GM23248 (cell line): ENCODE measurements at regions not wholly inside any gene's neighbourhood (a gene's known extent, or its start where the extent isn't known, plus 50 kb on each side); places are given as distances from the start of the nearest gene placed in this dataset.

Experiments
- DNase-seq: peaks from one replicate; pipeline ENCODE4 v3.0.0-alpha.2; 2015
- H2AFZ ChIP-seq: fragments of 200-600 bp; sonication (generic); 2 replicates; pipeline ENCODE4 v1.6.1; 2016; ENCODE audit warnings: antibody characterized with exemption
- H3F3A ChIP-seq: fragments of 200-600 bp; sonication (generic); 2 replicates; pipeline ENCODE4 v1.6.1; 2016; ENCODE audit warnings: mild to moderate bottlenecking, antibody characterized with exemption, mixed run types; ENCODE audit not compliant: insufficient read depth
- H3K27ac ChIP-seq: fragments of 200-600 bp; sonication (generic); 2 replicates; pipeline ENCODE4 v1.5.1; 2016; ENCODE audit warnings: mild to moderate bottlenecking
- H3K27me3 ChIP-seq: fragments of 200-600 bp; sonication (generic); replicated peaks from 2 replicates; pipeline ENCODE4 v1.6.1; 2016; ENCODE audit warnings: mild to moderate bottlenecking; ENCODE audit not compliant: insufficient read depth
- H3K36me3 ChIP-seq: fragments of 200-600 bp; sonication (generic); 2 replicates; pipeline ENCODE4 v1.6.1; 2016; ENCODE audit warnings: low read depth, mild to moderate bottlenecking
- H3K4me1 ChIP-seq: fragments of 200-600 bp; sonication (generic); 2 replicates; pipeline ENCODE4 v1.6.1; 2016; ENCODE audit warnings: mild to moderate bottlenecking; ENCODE audit not compliant: insufficient read depth
- H3K4me2 ChIP-seq: fragments of 200-600 bp; sonication (generic); one replicate; pipeline ENCODE4 v1.6.1; 2016; ENCODE audit warnings: mild to moderate bottlenecking; ENCODE audit not compliant: unreplicated experiment
- H3K4me3 ChIP-seq: fragments of 200-600 bp; sonication (generic); 2 replicates; pipeline ENCODE4 v1.5.1; 2016; ENCODE audit warnings: mild to moderate bottlenecking
- H3K79me2 ChIP-seq: fragments of 200-600 bp; sonication (generic); 2 replicates; pipeline ENCODE4 v1.6.1; 2016; ENCODE audit warnings: mild to moderate bottlenecking; ENCODE audit not compliant: insufficient read depth
- H3K9ac ChIP-seq: fragments of 200-600 bp; sonication (generic); 2 replicates; pipeline ENCODE4 v1.6.1; 2016; ENCODE audit warnings: mild to moderate bottlenecking
- H3K9me2 ChIP-seq: fragments of 200-600 bp; sonication (generic); 2 replicates; pipeline ENCODE4 v1.6.1; 2016; ENCODE audit warnings: mixed run types, mild to moderate bottlenecking, moderate library complexity; ENCODE audit not compliant: insufficient read depth
- H3K9me3 ChIP-seq: fragments of 200-600 bp; sonication (generic); one replicate; pipeline ENCODE4 v1.6.1; 2017; ENCODE audit warnings: low read depth
- H4K20me1 ChIP-seq: fragments of 200-600 bp; sonication (generic); 2 replicates; pipeline ENCODE4 v1.6.0; 2016; ENCODE audit not compliant: insufficient read depth
- EZH2 ChIP-seq: fragments of 200-600 bp; sonication (generic); IDR thresholded peaks from 2 replicates; pipeline ENCODE4 v1.6.1; 2018; ENCODE audit warnings: antibody characterized with exemption, mild to moderate bottlenecking; ENCODE audit not compliant: insufficient read depth, poor library complexity, severe bottlenecking
- EZH2phosphoT487 ChIP-seq: fragments of 200-600 bp; sonication (generic); IDR thresholded peaks from 2 replicates; pipeline ENCODE4 v1.6.1; 2018; ENCODE audit warnings: antibody characterized with exemption, moderate library complexity, mild to moderate bottlenecking, low read depth; ENCODE audit not compliant: insufficient read depth
- WGBS, 2 experiments: methylation state at CpG; one replicate each; pipeline ENCODE4 v1.1.6; 2015 to 2017; ENCODE audit warnings: low lambda C conversion rate in 2 of 2, low coverage in 1 of 2; ENCODE audit errors: missing lambda C conversion rate in 2 of 2; 5-methylcytosine and 5-hydroxymethylcytosine counted together
- in situ Hi-C: fragments of 300-500 bp; cut with MboI; formaldehyde crosslinking; loops from 2 replicates; pipeline ENCODE4 v1.15.0; 2020

DNA sequence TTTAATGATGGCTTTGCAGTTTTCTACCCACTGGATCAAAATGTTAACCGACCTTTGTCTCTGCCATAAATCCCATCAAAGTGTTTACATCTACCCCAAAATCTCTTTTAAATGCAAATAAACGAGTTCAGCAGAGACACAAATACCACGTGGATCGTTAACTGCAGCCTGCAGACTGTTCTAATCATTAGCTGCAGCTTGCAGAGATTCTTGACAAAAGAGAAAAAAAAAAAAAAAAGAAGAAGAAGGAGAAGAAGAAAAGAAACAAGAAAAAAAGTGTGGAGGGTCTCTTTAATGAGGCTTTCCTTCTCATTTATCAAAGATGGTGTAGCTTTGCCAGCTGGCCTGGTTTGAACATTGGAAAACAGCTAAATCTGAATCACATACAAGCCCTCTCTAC is 275.7 kb downstream of the NEDD1 start:
- H3F3A ChIP-seq, result no peaks in the 10 kb centered on the region

GRCh38 chr12:97184127-97184773 is 277.2 kb downstream of the NEDD1 start:
- no peaks in the 10 kb centered on the region for H3K4me1 ChIP-seq
- H3K9ac ChIP-seq, result no peak overlapping the region
- TF ChIP-seq EZH2, result no peak
- TF ChIP-seq EZH2phosphoT487, result no peak
- 35 to 44% methylated on average over 3 of the region's 3 CpGs for WGBS, 2 experiments
- no peak for DNase-seq
- no peaks in the 10 kb centered on the region for H3K79me2 ChIP-seq
- in situ Hi-C loops, result no loop called here
- no peak overlapping the region for H3K4me3 ChIP-seq
- H3K9me2 ChIP-seq, result no peaks in the 10 kb centered on the region
- H3K36me3 ChIP-seq, result no peaks in the 10 kb centered on the region
- no peaks in the 10 kb centered on the region for H3K9me3 ChIP-seq
- no peak overlapping the region for H2AFZ ChIP-seq
- H3F3A ChIP-seq, result no peaks in the 10 kb centered on the region
- no peaks in the 10 kb centered on the region for H4K20me1 ChIP-seq
- H3K4me2 ChIP-seq, result no peak overlapping the region
- H3K27me3 ChIP-seq, result no peaks in the 10 kb centered on the region
- no peak overlapping the region for H3K27ac ChIP-seq

More for the DNA sequence above, 275.7 kb downstream of the NEDD1 start:
- Histone ChIP-seq H4K20me1 (no peaks in the 10 kb centered on the region), H3K4me1 (no peaks in the 10 kb centered on the region), H3K4me3 (no peak overlapping the region), H3K27ac (no peak overlapping the region), H2AFZ (no peak overlapping the region), H3K4me2 (no peak overlapping the region), H3K9me2 (no peaks in the 10 kb centered on the region), H3K9ac (no peak overlapping the region), H3K27me3 (no peaks in the 10 kb centered on the region), H3K36me3 (no peaks in the 10 kb centered on the region), H3K79me2 (no peaks in the 10 kb centered on the region), H3K9me3 (no peaks in the 10 kb centered on the region)
- in situ Hi-C loops, result no loop called here
- DNase-seq, result no peak
- 0 to 5% methylated on average over 4 of the region's 4 CpGs for WGBS, 2 experiments
- TF ChIP-seq EZH2, result no peak

GRCh38 chr12:97185567-97185966 is 277.0 kb upstream of the RMST start:
- TF ChIP-seq EZH2phosphoT487 (no peak), EZH2 (no peak)
- H3K9ac ChIP-seq, result no peak overlapping the region
- no peak overlapping the region for H3K4me3 ChIP-seq
- no peak overlapping the region for H3K4me2 ChIP-seq
- no peaks in the 10 kb centered on the region for H3K4me1 ChIP-seq
- H3K36me3 ChIP-seq, result no peaks in the 10 kb centered on the region
- no peaks in the 10 kb centered on the region for H3K9me3 ChIP-seq
- no peak for DNase-seq
- H4K20me1 ChIP-seq, result no peaks in the 10 kb centered on the region
- in situ Hi-C loops, result no loop called here
- no peaks in the 10 kb centered on the region for H3K27me3 ChIP-seq
- H3K9me2 ChIP-seq, result no peaks in the 10 kb centered on the region
- H3F3A ChIP-seq, result no peaks in the 10 kb centered on the region
- 35 to 37% methylated on average over 4 of the region's 4 CpGs for WGBS, 2 experiments
- no peak overlapping the region for H2AFZ ChIP-seq
- no peak overlapping the region for H3K27ac ChIP-seq
- H3K79me2 ChIP-seq, result no peaks in the 10 kb centered on the region

DNA sequence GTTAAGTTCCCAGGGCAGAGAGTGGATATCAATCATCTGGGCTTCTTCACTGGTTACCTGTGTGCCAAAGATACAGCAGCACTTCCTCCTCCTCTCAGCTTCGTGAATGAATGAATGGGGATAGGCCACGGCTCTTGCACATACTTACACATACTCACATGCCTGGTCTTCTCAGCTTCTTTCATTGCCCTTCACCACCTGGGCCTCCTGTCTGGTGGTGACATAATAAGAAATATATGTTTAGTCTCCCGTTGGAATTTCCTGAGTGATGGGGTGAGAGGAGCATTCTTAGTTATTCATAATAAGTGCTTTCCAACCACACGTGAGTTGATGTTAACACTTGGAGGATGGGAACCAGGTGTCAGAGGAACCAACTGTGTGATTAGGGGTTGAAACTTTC is 268.1 kb upstream of the RMST start:
- H2AFZ ChIP-seq, result no peak overlapping the region

GRCh38 chr12:97200181-97200580 is 262.4 kb upstream of the RMST start:
- Histone ChIP-seq H3K79me2 (no peaks in the 10 kb centered on the region), H3K27ac (no peak overlapping the region), H3K4me3 (no peak overlapping the region), H2AFZ (no peak overlapping the region), H3K4me1 (no peaks in the 10 kb centered on the region), H4K20me1 (no peaks in the 10 kb centered on the region), H3F3A (no peaks in the 10 kb centered on the region), H3K27me3 (no peaks in the 10 kb centered on the region), H3K9me2 (no peaks in the 10 kb centered on the region), H3K4me2 (no peak overlapping the region), H3K36me3 (no peaks in the 10 kb centered on the region), H3K9ac (no peak overlapping the region), H3K9me3 (no peaks in the 10 kb centered on the region)
- 3 to 4% methylated on average over 5 of the region's 5 CpGs for WGBS, 2 experiments
- no peak for DNase-seq
- in situ Hi-C loops, result no loop called here
- TF ChIP-seq EZH2phosphoT487, result no peak
- TF ChIP-seq EZH2, result no peak

More for the DNA sequence above, 268.1 kb upstream of the RMST start:
- in situ Hi-C loops, result no loop called here
- Histone ChIP-seq H3K4me2 (no peak overlapping the region), H3K9ac (no peak overlapping the region), H3K4me1 (no peaks in the 10 kb centered on the region), H3F3A (no peaks in the 10 kb centered on the region), H3K27me3 (no peaks in the 10 kb centered on the region), H3K36me3 (no peaks in the 10 kb centered on the region), H3K79me2 (no peaks in the 10 kb centered on the region), H3K9me3 (no peaks in the 10 kb centered on the region), H3K27ac (no peak overlapping the region), H3K4me3 (no peak overlapping the region), H3K9me2 (no peaks in the 10 kb centered on the region), H4K20me1 (no peaks in the 10 kb centered on the region)
- no peak for TF ChIP-seq EZH2
- DNase-seq, result no peak
- 5% methylated on average over 4 of the region's 4 CpGs for WGBS, 2 experiments
